ENCODE measurements at regions not wholly inside any gene's neighbourhood (a gene's known extent, or its start where the extent isn't known, plus 50 kb on each side); places are given as distances from the start of the nearest gene placed in this dataset.

- no peak for TF ChIP-seq CTCF (conservative IDR thresholded peaks at IDR 0.05 in 1 of 2, IDR thresholded peaks at IDR 0.05 in 1 of 2; ENCODE audit: low read depth in 1 of 2, low read length in 2 of 2)
- TF ChIP-seq EZH2 (IDR thresholded peaks at IDR 0.05; ENCODE audit: low read length, missing control alignments) = no peak
Measured at GRCh38 chr15:94927003-94927402, 695.6 kb downstream of the MCTP2 start.

Data from fibroblast of lung (primary cell).